GM12878 (cell line): ENCODE measurements at regions not wholly inside any gene's neighbourhood (a gene's known extent, or its start where the extent isn't known, plus 50 kb on each side); places are given as distances from the start of the nearest gene placed in this dataset.

Experiments used
- ATAC-seq: fragments of 200-7000 bp; cut with Tn5 transposase; 3 replicates; pipeline ENCODE4 v1.9.1; 2020; ENCODE audit warnings: mild to moderate bottlenecking, moderate library complexity
- BruUV-seq: library from RNA; stranded (reverse); fragments of 400-500 nt; replicated peaks from 2 replicates; lab custom pipeline; 2021; lab: Mats Ljungman, UMichigan
- CTCF ChIA-PET: fragments of 300-600 bp; sonication (Branson Sonifier 250); formaldehyde crosslinking; extraction: SDS; loops from one replicate; lab custom pipeline; 2021; ENCODE audit warnings: inconsistent platforms; lab: Yijun Ruan, JAX
- POLR2A ChIA-PET: fragments of 350-600 bp; formaldehyde crosslinking; extraction: SDS; loops from one replicate; lab custom pipeline; 2021; ENCODE audit warnings: inconsistent platforms; lab: Charles Lee
- RAD21 ChIA-PET: fragments of 300-600 bp; sonication (Branson Sonifier 250); formaldehyde crosslinking; loops from one replicate; lab custom pipeline; 2023; ENCODE audit warnings: antibody characterized with exemption; ENCODE audit not compliant: unreplicated experiment; lab: Charles Lee
- SMC1A ChIA-PET: fragments of 300-600 bp; sonication (Branson Sonifier 250); formaldehyde crosslinking; loops from one replicate; lab custom pipeline; 2023; ENCODE audit not compliant: unreplicated experiment, uncharacterized antibody; lab: Charles Lee
- DNase-seq: peaks from one replicate; pipeline ENCODE4 v3.0.0-alpha.2; 2011; ENCODE audit warnings: low read depth, low spot score
- FAIRE-seq: peaks from 3 replicates; lab custom pipeline; 2011; peaks lifted over from hg19 to GRCh38; lab: Jason Lieb, UNC
- H2AFZ ChIP-seq: 2 replicates; pipeline ENCODE4 v1.6.0; 2011; ENCODE audit warnings: low read depth, low read length, control low read depth; ENCODE audit not compliant: control insufficient read depth
- H3K27ac ChIP-seq: 2 replicates; pipeline ENCODE4 v1.5.1; 2011; ENCODE audit warnings: control low read depth; ENCODE audit not compliant: control insufficient read depth, insufficient read depth
- H3K27me3 ChIP-seq, 2 experiments: replicated peaks in 1 of 2; 2 replicates each; pipeline versions ENCODE4 v1.6.0 to v1.6.1; 2011; ENCODE audit warnings: low read length in 1 of 2; ENCODE audit not compliant: control insufficient read depth in 2 of 2, insufficient read depth in 2 of 2
- H3K36me3 ChIP-seq, 2 experiments: 2 replicates each; pipeline ENCODE4 v1.5.1; 2011; ENCODE audit warnings: low read length in 1 of 2; ENCODE audit not compliant: control insufficient read depth in 2 of 2, insufficient read depth in 2 of 2
- H3K4me1 ChIP-seq: 2 replicates; pipeline ENCODE4 v1.6.1; 2011; ENCODE audit warnings: mild to moderate bottlenecking, low read length, moderate library complexity, mixed read lengths; ENCODE audit not compliant: control insufficient read depth, insufficient read depth
- H3K4me2 ChIP-seq: 2 replicates; pipeline ENCODE4 v1.6.0; 2011; ENCODE audit warnings: control low read depth; ENCODE audit not compliant: control insufficient read depth, insufficient read depth
- H3K4me3 ChIP-seq: fragments of 200-600 bp; sonication (generic); 2 replicates; pipeline ENCODE4 v1.5.1; 2016
- H3K79me2 ChIP-seq: 2 replicates; pipeline ENCODE4 v1.6.0; 2011; ENCODE audit warnings: low read length; ENCODE audit not compliant: control insufficient read depth, insufficient read depth
- H3K9ac ChIP-seq: 2 replicates; pipeline ENCODE4 v1.8.0; 2011; ENCODE audit warnings: low read length, control low read depth, mixed read lengths; ENCODE audit not compliant: control insufficient read depth, insufficient read depth
- H3K9me3 ChIP-seq: replicated peaks from 3 replicates; pipeline ENCODE4 v1.5.1; 2011; ENCODE audit warnings: mild to moderate bottlenecking, low read length; ENCODE audit not compliant: control insufficient read depth, insufficient read depth
- H4K20me1 ChIP-seq: 2 replicates; pipeline ENCODE4 v1.6.0; 2011; ENCODE audit not compliant: control insufficient read depth, insufficient read depth
- BCL3 ChIP-seq: IDR thresholded peaks from 2 replicates; pipeline ENCODE4 v1.6.1; 2011; ENCODE audit warnings: borderline replicate concordance, low read depth, mild to moderate bottlenecking, moderate library complexity, low read length; ENCODE audit not compliant: insufficient read depth, poor library complexity, severe bottlenecking
- DPF2 ChIP-seq: fragments of 450-650 bp; IDR thresholded peaks from 2 replicates; pipeline ENCODE4 v1.6.1; 2017; ENCODE audit warnings: mild to moderate bottlenecking
- E2F4 ChIP-seq: IDR thresholded peaks from 2 replicates; pipeline ENCODE4 v1.6.1; 2012; ENCODE audit warnings: low read depth, low read length, improper control_type of control experiment
- EZH2 ChIP-seq: IDR thresholded peaks from 2 replicates; pipeline ENCODE4 v1.6.1; 2012; ENCODE audit warnings: low read depth, mild to moderate bottlenecking, control low read depth, inconsistent platforms, low read length, borderline replicate concordance; ENCODE audit not compliant: control insufficient read depth
- FOS ChIP-seq: IDR thresholded peaks from 3 replicates; pipeline ENCODE4 v1.6.1; 2011; ENCODE audit warnings: borderline replicate concordance; ENCODE audit not compliant: insufficient read length; ENCODE audit errors: extremely low read depth
- NFYA ChIP-seq: IDR thresholded peaks from 2 replicates; pipeline ENCODE4 v1.6.1; 2011; ENCODE audit warnings: low read depth, mild to moderate bottlenecking, low read length, improper control_type of control experiment, borderline replicate concordance
- NR2C1 ChIP-seq: fragments of 450-650 bp; IDR thresholded peaks from 2 replicates; pipeline ENCODE4 v1.6.1; 2017; ENCODE audit warnings: antibody characterized with exemption, mild to moderate bottlenecking, moderate library complexity
- POU2F2 ChIP-seq: IDR thresholded peaks from 3 replicates; pipeline ENCODE4 v1.6.1; 2011; ENCODE audit warnings: low read depth, mild to moderate bottlenecking, low read length, borderline replicate concordance
- STAT1 ChIP-seq: fragments of 450-650 bp; conservative IDR thresholded peaks from 2 replicates; pipeline ENCODE4 v1.6.1; 2014; ENCODE audit warnings: antibody characterized with exemption, mild to moderate bottlenecking
- ZNF687 ChIP-seq: fragments of 450-650 bp; IDR thresholded peaks from 2 replicates; pipeline ENCODE4 v1.6.1; 2017; ENCODE audit warnings: mild to moderate bottlenecking, moderate library complexity
- ZSCAN29 ChIP-seq: fragments of 450-650 bp; IDR thresholded peaks from 2 replicates; pipeline ENCODE4 v1.6.1; 2017; ENCODE audit warnings: mild to moderate bottlenecking, moderate library complexity
- WGBS: methylation state at CpG from one replicate; pipeline ENCODE4 v1.1.6; 2016; ENCODE audit warnings: low lambda C conversion rate; ENCODE audit not compliant: insufficient replicate concordance, insufficient coverage; ENCODE audit errors: missing lambda C conversion rate; 5-methylcytosine and 5-hydroxymethylcytosine counted together
- in situ Hi-C: fragments of 300-500 bp; cut with MboI; formaldehyde crosslinking; loops from 9 replicates; pipeline ENCODE4 v1.14.3; 2018; ENCODE audit warnings: mixed read lengths
- intact Hi-C: fragments of 100-400 bp; cut with micrococcal nuclease; formaldehyde crosslinking; loops from one replicate; pipeline ENCODE4 v1.14.2; 2022; ENCODE audit not compliant: unreplicated experiment

- RAD21 ChIA-PET, result no interaction called here
Observed at GRCh38 chr2:186345745-186346144, 140.3 kb upstream of the ZC3H15 start.

GRCh38 chr2:186346216-186346615, 139.8 kb upstream of the ZC3H15 start:
- H3K9ac ChIP-seq, result no peak overlapping the region
- intact Hi-C loops (no loop called here), in situ Hi-C loops (no loop called here)
- H3K9me3 ChIP-seq, result no peaks in the 10 kb centered on the region
- POLR2A ChIA-PET, result no interaction called here
- ATAC-seq (no peak; the same call in 2 of the 3 replicates), DNase-seq (no peak), FAIRE-seq (no peak)
- SMC1A ChIA-PET, result interaction anchor here (1.1 to 4.0 kb wide), 5 partner anchors 15 to 111 kb away, joined by 3 to 21 read pairs (median 3); no protein-coding TSS in a partner anchor
- CTCF ChIA-PET, result interaction anchor here (0.8 kb wide), 1 partner anchor 32 kb away, joined by 4 read pairs; no protein-coding TSS in a partner anchor
- BruUV-seq, result no TSS peak
- H2AFZ ChIP-seq, result peak overlapping the region; percentile 19; the same call in 1 of the 2 replicates
- no peak overlapping the region for H3K4me3 ChIP-seq
- H3K79me2 ChIP-seq, result no peaks in the 10 kb centered on the region
- H3K36me3 ChIP-seq, result no peaks in the 10 kb centered on the region
- no peaks in the 10 kb centered on the region; the same call in 1 of the 2 replicates for H3K4me1 ChIP-seq
- peak overlapping the region; percentile 30; the same call in 1 of the 2 replicates for H3K4me2 ChIP-seq
- H3K27ac ChIP-seq, result no peak overlapping the region
- no peaks in the 10 kb centered on the region for H4K20me1 ChIP-seq
- RAD21 ChIA-PET, result no interaction called here
- no peaks in the 10 kb centered on the region for H3K27me3 ChIP-seq
- TF ChIP-seq BCL3 (no peak), ZNF687 (no peak), ZSCAN29 (no peak), NFYA (no peak), FOS (no peak), STAT1 (no peak)

More at GRCh38 chr2:186345745-186346144, 140.3 kb upstream of the ZC3H15 start:
- POLR2A ChIA-PET, result no interaction called here
- in situ Hi-C loops (no loop called here), intact Hi-C loops (no loop called here)
- H3K4me1 ChIP-seq, result no peaks in the 10 kb centered on the region; the same call in 1 of the 2 replicates
- BruUV-seq, result no TSS peak
- no peak overlapping the region for H3K4me3 ChIP-seq
- SMC1A ChIA-PET, result interaction anchor here (1.1 to 4.0 kb wide), 5 partner anchors 15 to 112 kb away, joined by 3 to 21 read pairs (median 3); no protein-coding TSS in a partner anchor
- no peaks in the 10 kb centered on the region for H3K79me2 ChIP-seq
- no peaks in the 10 kb centered on the region for H3K36me3 ChIP-seq
- CTCF ChIA-PET, result no interaction called here
- DNase-seq (no peak), FAIRE-seq (no peak), ATAC-seq (peak; percentile 45)
- no peak overlapping the region for H3K27ac ChIP-seq
- H2AFZ ChIP-seq, result peak overlapping the region; percentile 19
- H4K20me1 ChIP-seq, result no peaks in the 10 kb centered on the region
- 53% methylated on average over 5 of the region's 5 CpGs for WGBS
- no peak overlapping the region for H3K9ac ChIP-seq
- TF ChIP-seq EZH2 (no peak), E2F4 (no peak), NR2C1 (no peak), POU2F2 (peak; percentile 56; the same call in 1 of the 3 replicates), DPF2 (no peak)
- H3K27me3 ChIP-seq, result no peaks in the 10 kb centered on the region
- H3K4me2 ChIP-seq, result peak overlapping the region; percentile 30; the same call in 1 of the 2 replicates
- no peaks in the 10 kb centered on the region for H3K9me3 ChIP-seq
